Caco-2 (cell line): ENCODE measurements at regions not wholly inside any gene's neighbourhood (a gene's known extent, or its start where the extent isn't known, plus 50 kb on each side); places are given as distances from the start of the nearest gene placed in this dataset.

Source experiments
- BruUV-seq: library from RNA; stranded (reverse); fragments of 400-500 nt; replicated peaks from 2 replicates; lab custom pipeline; 2021; lab: Mats Ljungman, UMichigan
- CTCF ChIA-PET: fragments of 300-600 bp; sonication (Branson Sonifier 250); formaldehyde crosslinking; loops from one replicate; lab custom pipeline; 2022; ENCODE audit warnings: antibody characterized with exemption; lab: Charles Lee
- POLR2A ChIA-PET: fragments of 300-600 bp; sonication (Branson Sonifier 250); formaldehyde crosslinking; loops from one replicate; lab custom pipeline; 2022; ENCODE audit warnings: antibody characterized with exemption; lab: Charles Lee
- DNase-seq, 2 experiments: peaks; one replicate each; pipeline versions ENCODE4 v3.0.0 to v3.0.0-alpha.2; 2020 to 2022
- H3K27me3 ChIP-seq: replicated peaks from 2 replicates; pipeline ENCODE4 v1.6.0; 2011; ENCODE audit warnings: low read length; ENCODE audit not compliant: control insufficient read depth, insufficient read depth
- H3K36me3 ChIP-seq: 2 replicates; pipeline ENCODE4 v1.5.1; 2011; ENCODE audit warnings: low read length; ENCODE audit not compliant: control insufficient read depth, insufficient read depth
- H3K4me1 ChIP-seq: fragments of 250-450 bp; sonication (Bioruptor Pico); 2 replicates; pipeline ENCODE4 v1.5.1; 2020; ENCODE audit warnings: mild to moderate bottlenecking
- H3K4me3 ChIP-seq: 2 replicates; pipeline ENCODE4 v1.5.1; 2011; ENCODE audit warnings: low read depth, mild to moderate bottlenecking, control low read depth, low read length
- H3K9me3 ChIP-seq: fragments of 250-450 bp; sonication (Bioruptor Pico); 2 replicates; pipeline ENCODE4 v1.5.1; 2020; ENCODE audit warnings: mild to moderate bottlenecking, moderate library complexity
- H3K27ac Mint-ChIP-seq: one replicate; pipeline ENCODE4 v1.8.0; 2022; ENCODE audit warnings: mixed read lengths; ENCODE audit not compliant: unreplicated experiment
- H3K27me3 Mint-ChIP-seq: one replicate; pipeline ENCODE4 v1.8.0; 2022; ENCODE audit warnings: mixed read lengths; ENCODE audit not compliant: insufficient read depth, unreplicated experiment
- H3K36me3 Mint-ChIP-seq: one replicate; pipeline ENCODE4 v1.8.0; 2022; ENCODE audit warnings: mild to moderate bottlenecking, mixed read lengths; ENCODE audit not compliant: insufficient read depth, unreplicated experiment
- H3K4me1 Mint-ChIP-seq: one replicate; pipeline ENCODE4 v1.8.0; 2022; ENCODE audit warnings: low read depth, mixed read lengths; ENCODE audit not compliant: unreplicated experiment
- H3K4me3 Mint-ChIP-seq: one replicate; pipeline ENCODE4 v1.8.0; 2022; ENCODE audit warnings: mild to moderate bottlenecking, moderate library complexity, mixed read lengths; ENCODE audit not compliant: unreplicated experiment
- H3K9me3 Mint-ChIP-seq: one replicate; pipeline ENCODE4 v1.8.0; 2022; ENCODE audit warnings: mixed read lengths; ENCODE audit not compliant: unreplicated experiment
- CTCF ChIP-seq, 2 experiments: fragments of 200-600 bp in 1 of 2; IDR thresholded peaks; 1 replicate in 1 of 2; 2 replicates in 1 of 2; pipeline versions ENCODE4 v1.5.1 to v1.8.0; 2011 to 2022; ENCODE audit warnings: antibody characterized with exemption in 1 of 2, control low read depth in 1 of 2, inconsistent platforms in 1 of 2, low read depth in 1 of 2, low read length in 1 of 2, mild to moderate bottlenecking in 1 of 2, moderate library complexity in 1 of 2; ENCODE audit not compliant: insufficient read depth in 1 of 2, severe bottlenecking in 1 of 2, unreplicated experiment in 1 of 2
- intact Hi-C: fragments of 100-400 bp; cut with micrococcal nuclease; formaldehyde crosslinking; loops from one replicate; pipeline ENCODE4 v1.10.0; 2022; ENCODE audit not compliant: unreplicated experiment

GRCh38 chr6:105991561-105992314, 94.4 kb upstream of the PRDM1 start:
- CTCF ChIA-PET, result interaction anchor here (1.0 to 2.1 kb wide), 2 partner anchors 8 to 94 kb away, joined by 4 to 8 read pairs; partner anchors contain the start of gene PRDM1
- Histone ChIP-seq H3K27me3 (no peaks in the 10 kb centered on the region), H3K9me3 (no peaks in the 10 kb centered on the region), H3K36me3 (no peaks in the 10 kb centered on the region), H3K4me3 (peak overlapping the region; percentile 51), H3K4me1 (peaks cover 16% of the 10 kb centered on the region; the same call in 1 of the 2 replicates)
- peak overlapping the region; percentile 73 for H3K4me3 Mint-ChIP-seq
- H3K9me3 Mint-ChIP-seq, result no peaks in the 10 kb centered on the region
- DNase-seq, result peak; percentile 67 to 76
- no peaks in the 10 kb centered on the region for H3K27me3 Mint-ChIP-seq
- TF ChIP-seq CTCF (IDR thresholded peaks at IDR 0.05; ENCODE audit: insufficient read depth in 1 of 2, low read depth in 1 of 2, low read length in 1 of 2, severe bottlenecking in 1 of 2, unreplicated experiment in 1 of 2), result no peak
- peaks cover 5% of the 10 kb centered on the region for H3K36me3 Mint-ChIP-seq
- POLR2A ChIA-PET, result interaction anchor here (0.6 kb wide), 1 partner anchor 96 kb away, joined by 3 read pairs; no protein-coding TSS in a partner anchor
- H3K4me1 Mint-ChIP-seq, result peaks cover 33% of the 10 kb centered on the region
- no TSS peak for BruUV-seq
- intact Hi-C loops, result loop anchor here (1.0 to 10.0 kb wide), 7 partner anchors 54 to 507 kb away; no protein-coding TSS in a partner anchor
- peak overlapping the region; percentile 73 for H3K27ac Mint-ChIP-seq

- H3K36me3 Mint-ChIP-seq, result peaks cover 5% of the 10 kb centered on the region
Measured at GRCh38 chr6:105990151-105990550, 96.0 kb upstream of the PRDM1 start.

More at GRCh38 chr6:105990151-105990550, 96.0 kb upstream of the PRDM1 start:
- ChIA-PET CTCF (no interaction called here), POLR2A (no interaction called here)
- no peak for TF ChIP-seq CTCF (IDR thresholded peaks at IDR 0.05; ENCODE audit: insufficient read depth in 1 of 2, low read depth in 1 of 2, low read length in 1 of 2, severe bottlenecking in 1 of 2, unreplicated experiment in 1 of 2)
- Mint-ChIP-seq H3K4me1 (peaks cover 30% of the 10 kb centered on the region), H3K27ac (no peak overlapping the region), H3K4me3 (no peak overlapping the region), H3K9me3 (no peaks in the 10 kb centered on the region), H3K27me3 (no peaks in the 10 kb centered on the region)
- BruUV-seq, result no TSS peak
- DNase-seq, result no peak
- H3K36me3 ChIP-seq, result no peaks in the 10 kb centered on the region
- intact Hi-C loops, result loop anchor here (5.0 to 10.0 kb wide), 4 partner anchors 53 to 505 kb away; no protein-coding TSS in a partner anchor
- no peak overlapping the region for H3K4me3 ChIP-seq
- no peaks in the 10 kb centered on the region for H3K9me3 ChIP-seq
- peaks cover 16% of the 10 kb centered on the region; the same call in 1 of the 2 replicates for H3K4me1 ChIP-seq
- H3K27me3 ChIP-seq, result no peaks in the 10 kb centered on the region
